ENCODE measurements at regions not wholly inside any gene's neighbourhood (a gene's known extent, or its start where the extent isn't known, plus 50 kb on each side); places are given as distances from the start of the nearest gene placed in this dataset.
"Not testable (repeated sequence)": the region's sequence is repeated elsewhere in the genome, so short reads cannot be mapped to it uniquely, and the experiment has no call there.

DNA sequence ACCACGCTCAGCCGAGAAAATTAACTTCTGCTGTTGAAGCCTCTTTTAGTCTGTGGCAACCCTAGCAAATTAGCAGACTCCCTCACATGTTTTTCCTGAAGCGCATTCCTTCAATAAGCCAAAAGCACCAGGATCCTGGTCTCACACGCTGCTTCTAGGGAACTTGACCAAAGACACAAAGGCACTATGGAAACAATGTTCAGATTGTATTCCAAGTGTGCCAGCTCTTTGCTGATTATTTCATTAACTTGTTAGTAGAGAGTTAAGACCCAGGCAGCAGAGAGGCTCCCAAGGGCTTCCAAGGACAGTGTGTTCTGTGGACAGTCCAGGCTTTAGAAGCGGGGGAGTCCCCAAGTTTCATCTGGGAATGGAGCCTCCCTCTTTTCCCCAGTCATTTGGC, 94.4 kb upstream of the BASP1 start:
- DNase-seq (ENCODE audit: low read depth in 1 of 2, low spot score in 1 of 2): no peak

DNA sequence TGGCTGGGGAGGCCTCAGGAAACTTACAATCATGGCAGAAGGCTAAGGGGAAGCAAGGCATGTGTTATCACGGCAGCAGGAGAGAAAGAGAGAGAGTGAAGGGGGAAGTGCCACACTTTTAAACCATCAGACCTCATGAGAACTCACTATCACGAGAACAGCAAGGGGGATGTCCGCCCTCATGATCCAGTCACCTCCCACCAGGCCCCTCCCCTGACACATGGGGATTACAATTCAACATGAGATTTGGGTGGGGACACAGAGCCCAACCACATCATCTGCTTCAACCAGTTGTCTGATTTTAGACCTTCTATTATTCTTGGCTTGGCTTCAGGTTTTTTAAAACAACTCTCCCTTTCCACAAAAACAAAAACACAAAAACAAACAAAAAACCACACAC, 93.7 kb upstream of the BASP1 start:
- DNase-seq (ENCODE audit: low read depth in 1 of 2, low spot score in 1 of 2): not testable (repeated sequence)

DNA sequence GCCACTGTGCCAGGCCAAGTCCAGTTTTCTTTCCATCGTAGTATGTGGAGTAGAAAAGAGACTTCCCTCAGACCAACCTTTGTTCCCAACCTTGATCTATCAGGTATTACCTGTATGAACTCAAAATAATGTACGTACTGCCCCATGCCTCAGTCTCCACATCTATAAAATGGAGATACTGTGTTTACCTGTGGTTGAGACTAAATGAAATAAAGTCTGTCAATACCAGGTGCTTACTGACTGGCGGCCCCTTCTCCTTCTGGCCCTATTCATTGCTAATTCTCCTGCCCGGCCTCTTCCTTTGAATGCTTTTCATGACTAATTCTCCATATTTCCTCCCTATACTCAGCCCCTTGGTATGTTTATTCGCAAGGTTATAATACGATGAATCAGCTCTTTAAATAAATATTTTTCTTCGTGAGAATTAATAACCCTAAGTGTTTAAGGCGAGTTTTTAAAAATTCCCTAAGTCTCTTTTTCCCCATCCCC, 89.6 kb upstream of the BASP1 start:
- no peak for DNase-seq (ENCODE audit: low read depth in 1 of 2, low spot score in 1 of 2)

DNA sequence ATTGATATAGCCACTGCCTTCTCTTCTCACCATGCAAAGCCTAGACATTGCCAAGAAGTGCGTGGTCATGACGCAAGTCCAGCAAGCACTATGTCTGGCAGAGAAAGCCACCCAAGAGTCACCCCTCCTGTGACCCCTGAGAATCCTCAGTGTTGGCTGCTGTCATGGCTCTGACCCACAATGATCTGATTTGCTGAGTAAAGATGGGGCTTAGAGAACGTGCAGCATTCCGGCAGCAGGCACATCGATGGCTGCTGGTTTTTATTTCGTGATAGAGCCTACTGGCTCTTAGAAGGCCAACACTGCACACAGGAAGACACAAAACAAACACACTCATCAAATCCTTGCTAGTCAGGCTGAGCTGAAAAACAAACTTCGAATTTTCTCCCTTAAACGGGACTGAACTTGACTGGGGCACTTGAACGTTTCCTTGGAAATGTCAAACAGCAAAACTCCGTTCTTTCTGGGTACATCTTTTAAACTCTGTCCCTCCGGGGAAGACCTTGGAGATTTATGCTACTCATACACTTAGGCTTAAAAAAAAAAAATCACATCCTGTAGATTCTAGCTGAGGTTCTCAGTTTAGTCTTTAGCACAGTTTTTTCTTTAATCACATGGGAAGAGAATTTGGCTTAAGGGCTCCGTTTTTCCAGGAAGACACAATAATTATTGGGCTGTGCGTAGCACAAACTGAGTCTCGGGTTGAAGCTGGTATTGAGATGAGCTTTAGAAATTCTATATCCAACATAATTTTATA, 88.2 kb upstream of the BASP1 start:
- no peak for DNase-seq (ENCODE audit: low read depth in 1 of 2, low spot score in 1 of 2)

DNA sequence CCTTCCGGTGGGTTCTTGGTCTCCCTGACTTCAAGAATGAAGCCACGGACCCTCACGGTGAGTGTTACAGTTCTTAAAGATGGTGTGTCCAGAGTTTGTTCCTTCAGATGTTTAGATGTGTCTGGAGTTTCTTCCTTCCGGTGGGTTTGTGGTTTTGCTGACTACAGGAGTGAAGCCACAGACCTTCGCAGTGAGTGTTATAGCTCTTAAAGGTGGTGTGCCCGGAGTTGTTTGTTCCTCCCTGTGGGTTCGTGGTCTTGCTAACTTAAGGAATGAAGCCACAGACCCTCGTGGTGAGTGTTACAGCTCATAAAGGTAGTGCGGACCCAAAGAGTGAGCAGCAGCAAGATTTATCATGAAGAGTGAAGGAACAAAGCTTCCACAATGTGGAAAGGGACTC, 87.1 kb upstream of the BASP1 start:
- not testable (repeated sequence) for DNase-seq (ENCODE audit: low read depth in 1 of 2, low spot score in 1 of 2)

DNA sequence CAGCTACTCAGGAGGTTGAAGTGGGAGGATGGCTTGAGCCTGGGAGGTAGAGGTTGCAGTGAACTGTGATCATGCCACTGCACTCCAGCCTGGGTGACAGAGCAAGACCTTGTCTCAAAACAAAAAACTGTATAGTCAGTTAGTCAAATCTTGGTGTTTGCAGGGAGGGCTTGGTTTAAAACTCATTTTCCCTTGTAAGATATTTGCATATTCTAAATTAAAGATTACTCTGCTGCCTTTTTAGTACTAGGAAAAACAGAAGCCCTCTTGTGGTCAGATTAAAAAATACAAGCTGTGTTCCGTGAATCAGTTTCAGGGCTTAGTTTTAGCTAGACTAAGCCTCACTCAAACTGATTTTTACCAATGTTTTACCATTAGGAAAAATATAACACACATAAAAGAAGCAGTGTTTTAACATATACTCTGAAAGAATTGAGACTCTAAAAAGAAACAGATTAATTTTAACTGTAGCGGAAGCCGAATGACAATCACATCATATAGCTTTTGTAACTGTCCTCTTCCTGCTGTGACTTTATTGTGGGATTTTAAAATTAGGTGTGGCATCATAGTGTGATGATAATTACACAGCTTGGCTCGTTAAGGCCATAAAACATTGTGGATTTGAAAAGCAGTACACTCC, 84.9 kb upstream of the BASP1 start:
- peak in 1 of 2 donors; percentile 2 for DNase-seq (ENCODE audit: low read depth in 1 of 2, low spot score in 1 of 2)

DNA sequence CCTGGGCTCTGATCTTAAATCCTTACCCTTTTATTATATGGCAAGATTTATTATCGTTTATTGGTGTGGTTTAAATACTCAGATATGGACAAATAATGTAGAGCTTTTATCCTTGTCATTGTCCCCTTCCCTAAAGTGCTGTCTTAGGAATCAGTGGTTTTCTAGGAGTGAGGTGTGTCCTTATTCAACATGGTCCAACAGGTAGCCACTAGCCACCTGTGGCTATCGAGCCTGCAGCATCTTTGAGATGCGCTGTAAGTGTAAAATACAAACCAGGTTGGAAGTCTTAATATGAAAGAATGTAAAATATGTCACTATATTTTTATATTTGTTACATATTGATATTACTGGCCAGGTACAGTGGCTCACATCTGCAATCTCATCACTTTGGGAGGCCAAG, 82.4 kb upstream of the BASP1 start:
- no peak for DNase-seq (ENCODE audit: low read depth in 1 of 2, low spot score in 1 of 2)

DNA sequence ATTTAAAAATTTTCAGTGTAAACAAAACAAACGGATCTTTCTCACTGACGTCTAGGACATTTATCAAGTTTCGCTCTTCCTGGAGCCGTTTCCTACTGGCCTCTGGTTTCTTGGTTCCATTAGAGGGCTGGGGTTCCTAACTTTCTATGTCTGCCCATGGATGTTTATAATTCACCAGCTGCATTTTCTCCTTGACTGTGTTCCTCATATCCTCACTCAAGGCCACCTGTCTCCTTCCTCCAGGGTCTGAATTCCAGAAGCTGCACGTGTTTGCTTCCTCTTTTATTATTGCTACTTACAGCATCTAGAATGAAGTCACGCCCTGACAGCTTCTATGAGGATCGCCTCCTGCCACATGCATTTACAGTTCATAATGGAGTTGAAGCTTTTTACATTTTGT, 74.1 kb upstream of the BASP1 start:
- no peak for DNase-seq (ENCODE audit: low read depth in 1 of 2, low spot score in 1 of 2)

DNA sequence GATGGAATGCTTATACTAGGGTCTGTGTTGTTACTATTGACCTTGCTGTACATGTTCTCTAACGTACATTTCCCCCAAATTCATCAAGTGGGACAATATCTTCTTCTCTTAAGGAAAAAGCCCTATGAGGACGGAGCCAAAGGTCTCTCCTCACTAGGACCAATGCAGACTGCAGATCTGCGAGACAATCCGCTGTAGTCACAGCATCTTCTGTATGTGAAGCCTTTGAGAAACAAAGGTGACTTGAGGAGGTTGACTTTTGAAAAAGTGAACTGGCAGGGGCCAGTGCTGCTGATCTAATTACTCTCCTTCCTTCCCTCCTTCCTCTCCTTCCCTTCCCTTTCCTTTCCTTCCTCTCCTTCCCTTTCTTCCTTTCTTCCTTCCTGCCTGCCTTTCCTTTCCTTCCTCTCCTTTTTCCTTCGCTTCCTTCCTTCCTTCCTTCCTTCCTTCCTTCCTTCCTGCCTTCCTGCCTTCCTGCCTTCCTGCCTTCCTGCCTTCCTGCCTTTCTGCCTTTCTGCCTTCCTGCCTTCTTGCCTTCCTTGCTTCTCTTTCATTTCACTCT, 71.1 kb upstream of the BASP1 start:
- DNase-seq (ENCODE audit: low read depth in 1 of 2, low spot score in 1 of 2): no peak

DNA sequence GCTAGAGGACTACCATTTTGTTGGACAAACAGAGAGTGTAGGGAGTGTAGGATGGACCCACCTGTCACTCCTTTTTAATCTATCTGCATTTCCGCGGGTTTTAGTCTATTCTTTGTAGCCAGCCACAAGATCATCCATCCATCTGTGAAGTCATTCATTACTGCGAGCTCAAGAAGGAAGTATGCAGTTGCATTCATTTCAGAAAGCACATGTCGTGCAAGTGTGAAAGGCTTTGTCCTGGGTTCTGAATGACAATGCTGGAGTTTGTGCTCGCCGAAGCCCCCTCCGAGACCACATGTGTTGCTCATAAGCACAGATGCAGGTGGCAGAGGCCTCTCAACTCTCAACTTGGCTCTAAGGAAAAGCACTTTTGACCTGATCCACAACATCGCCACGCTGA, 70.3 kb upstream of the BASP1 start:
- no peak for DNase-seq (ENCODE audit: low read depth in 1 of 2, low spot score in 1 of 2)

DNA sequence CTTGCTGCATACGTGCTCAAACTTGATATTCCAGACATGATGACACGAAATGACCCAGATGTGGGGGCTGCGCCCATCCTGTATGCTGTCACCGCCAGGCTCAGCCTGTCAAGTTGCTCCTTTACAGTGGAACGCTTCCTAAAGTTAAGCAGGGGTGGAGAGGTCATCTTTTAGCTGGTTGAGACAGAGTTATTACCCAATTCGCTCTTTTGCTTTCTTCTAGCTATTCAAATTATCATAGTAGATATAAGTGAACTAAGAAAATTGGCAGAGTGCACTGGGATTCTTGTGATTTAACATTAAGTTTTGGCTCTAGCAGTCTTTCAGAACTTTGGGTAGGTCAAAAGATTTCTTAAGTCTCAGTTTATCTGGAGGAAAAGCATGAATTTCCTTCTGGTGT, 69.8 kb upstream of the BASP1 start:
- DNase-seq (ENCODE audit: low read depth in 1 of 2, low spot score in 1 of 2): no peak

DNA sequence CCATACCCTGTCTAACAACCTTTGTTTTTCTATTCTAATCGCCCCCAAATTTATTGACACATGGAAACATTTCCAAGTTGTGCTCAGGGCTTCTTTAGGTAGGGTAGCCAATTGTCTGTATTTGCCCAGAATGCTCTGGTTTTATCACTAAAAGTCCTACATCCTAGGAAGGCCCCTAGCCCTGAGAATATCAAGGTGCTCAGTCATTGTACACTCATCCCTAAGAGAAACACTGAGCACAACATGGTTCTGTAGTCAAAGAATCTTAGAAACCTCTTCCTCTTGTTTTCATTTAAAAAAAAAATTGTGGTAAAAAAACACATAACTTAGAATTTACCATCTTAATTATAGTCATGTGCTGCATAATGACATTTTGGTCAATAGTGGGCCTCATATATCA, 69.0 kb upstream of the BASP1 start:
- no peak for DNase-seq (ENCODE audit: low read depth in 1 of 2, low spot score in 1 of 2)

DNA sequence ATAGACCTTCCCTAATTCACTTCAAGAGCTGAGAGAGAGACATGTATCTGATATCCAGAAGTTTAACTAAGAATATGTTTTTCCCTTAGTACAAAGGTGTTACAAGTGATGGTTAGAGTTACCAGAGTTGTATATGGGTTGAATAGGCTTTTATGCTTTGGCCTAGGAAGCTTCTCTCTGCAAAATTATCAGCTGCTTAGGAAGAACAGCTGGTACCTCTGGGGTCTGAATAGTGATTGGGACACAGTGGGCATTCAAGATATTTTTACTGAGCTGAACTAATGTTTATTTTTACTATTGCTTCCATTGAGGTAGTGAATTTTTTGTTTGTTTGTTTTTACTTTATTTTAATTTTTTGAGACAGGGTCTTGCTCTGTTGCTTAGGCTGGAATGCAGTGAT, 67.6 kb upstream of the BASP1 start:
- DNase-seq (ENCODE audit: low read depth in 1 of 2, low spot score in 1 of 2): no peak

DNA sequence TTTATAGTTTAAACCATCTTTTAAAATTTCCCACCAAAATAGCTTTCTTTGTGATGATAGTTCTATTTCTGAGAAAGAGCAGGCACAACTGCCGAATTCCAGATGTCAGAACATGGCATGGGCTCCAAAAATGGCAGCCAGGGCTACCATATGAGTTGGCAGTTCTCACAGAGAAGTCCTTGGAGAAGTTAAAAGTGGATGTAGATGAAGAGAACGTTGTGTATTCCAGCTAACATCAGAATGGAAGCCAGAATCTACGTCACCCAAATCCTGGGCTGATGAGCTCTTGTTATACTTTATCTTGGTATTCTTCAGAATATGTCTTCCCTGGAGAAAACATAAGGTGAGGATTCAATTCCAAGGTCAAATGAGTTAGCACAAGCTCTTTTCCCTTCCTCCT, 66.9 kb upstream of the BASP1 start:
- no peak for DNase-seq (ENCODE audit: low read depth in 1 of 2, low spot score in 1 of 2)

DNA sequence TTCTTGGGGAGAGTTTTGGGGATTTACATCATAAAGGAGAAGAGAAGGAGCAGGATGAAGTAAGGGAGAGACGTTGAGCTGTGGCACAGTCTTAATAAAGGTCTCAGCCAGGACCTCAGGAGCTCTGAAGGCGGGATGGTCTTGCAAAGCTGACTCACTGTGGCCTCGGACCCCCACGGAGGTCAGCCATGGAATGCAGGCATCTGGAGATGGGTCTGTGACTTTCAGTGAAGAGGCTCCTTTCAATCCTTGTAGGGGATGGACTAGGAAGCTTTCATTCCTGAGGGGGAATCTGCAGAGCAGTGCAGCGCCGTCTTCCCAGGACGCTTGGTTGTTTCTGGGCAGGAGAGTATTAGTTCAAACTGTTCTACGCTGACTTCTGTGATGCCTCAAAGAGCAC, 65.7 kb upstream of the BASP1 start:
- DNase-seq (ENCODE audit: low read depth in 1 of 2, low spot score in 1 of 2): no peak

DNA sequence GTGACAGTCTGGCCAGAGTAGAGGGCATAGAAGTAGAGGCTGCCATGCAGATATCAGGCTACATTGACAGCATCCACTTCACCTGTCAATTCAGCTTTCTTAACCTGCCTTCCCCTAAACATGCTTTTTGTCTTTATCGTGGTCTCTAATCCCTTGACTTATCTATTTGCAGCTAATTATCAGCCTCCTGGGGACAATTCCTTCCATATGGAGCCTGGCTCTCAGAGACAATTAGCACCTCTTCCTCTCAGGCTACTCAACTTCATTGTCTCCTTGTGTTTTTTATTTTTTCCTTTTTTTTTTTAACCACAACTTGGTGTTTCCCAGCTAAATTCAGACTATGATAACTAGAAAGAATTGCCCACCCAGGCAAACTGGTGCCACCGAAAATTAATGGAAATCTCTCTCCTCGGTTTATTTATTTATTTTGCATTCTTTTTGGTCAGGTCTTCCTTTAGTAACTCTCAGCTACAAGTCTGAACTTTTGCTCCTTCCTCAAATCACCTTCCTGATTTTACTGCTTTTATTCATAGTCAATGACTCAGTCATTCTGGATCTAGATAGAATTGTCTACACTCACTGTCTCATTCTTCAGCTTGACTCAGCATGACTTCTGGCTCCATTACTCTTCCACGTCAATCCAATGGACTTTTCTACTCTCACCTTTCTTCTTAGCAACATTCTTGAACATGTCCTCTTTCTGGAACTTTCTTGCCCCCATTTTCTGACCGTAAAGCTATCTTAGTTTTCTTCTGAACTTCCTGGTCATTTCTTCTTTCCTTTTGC, 63.0 kb upstream of the BASP1 start:
- DNase-seq (ENCODE audit: low read depth in 1 of 2, low spot score in 1 of 2): no peak

DNA sequence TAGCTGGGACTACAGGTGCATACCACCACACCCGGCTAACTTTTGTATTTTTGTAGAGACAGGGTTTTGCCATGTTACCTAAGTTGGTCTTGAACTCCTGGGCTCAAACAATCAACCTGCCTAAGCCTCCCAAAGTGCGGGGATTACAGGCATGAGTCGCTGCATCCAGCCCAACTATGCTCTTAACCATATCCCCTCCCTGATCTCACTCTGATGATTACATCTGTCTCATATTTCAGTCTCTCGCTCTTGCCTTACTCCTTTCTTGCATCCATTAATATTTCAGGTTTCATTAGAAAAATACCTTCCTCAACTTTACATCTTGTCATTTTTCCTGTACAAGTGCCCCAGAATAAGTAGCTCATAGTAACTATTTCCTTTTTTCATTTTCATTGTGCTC, 61.0 kb upstream of the BASP1 start:
- DNase-seq (ENCODE audit: low read depth in 1 of 2, low spot score in 1 of 2): no peak

DNA sequence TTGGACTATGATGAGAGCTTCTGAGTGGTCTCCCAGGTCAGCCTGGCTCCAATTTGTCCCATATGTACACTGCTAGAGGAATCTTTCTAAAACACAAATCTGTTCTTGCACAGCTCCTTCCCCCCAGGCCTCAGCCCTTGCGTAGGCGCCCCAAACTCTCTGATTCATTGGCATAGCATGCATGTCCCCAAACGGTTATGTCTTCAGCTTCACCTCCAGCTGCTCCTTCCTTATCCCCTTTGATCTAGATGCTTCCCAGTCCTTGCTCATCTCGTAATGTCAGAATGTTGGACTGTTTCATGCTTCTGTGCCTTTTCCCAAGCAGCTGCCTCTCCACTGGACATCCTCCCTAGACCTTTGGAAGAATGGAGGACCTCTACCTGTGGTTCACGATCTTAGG, 60.1 kb upstream of the BASP1 start:
- no peak for DNase-seq (ENCODE audit: low read depth in 1 of 2, low spot score in 1 of 2)

DNA sequence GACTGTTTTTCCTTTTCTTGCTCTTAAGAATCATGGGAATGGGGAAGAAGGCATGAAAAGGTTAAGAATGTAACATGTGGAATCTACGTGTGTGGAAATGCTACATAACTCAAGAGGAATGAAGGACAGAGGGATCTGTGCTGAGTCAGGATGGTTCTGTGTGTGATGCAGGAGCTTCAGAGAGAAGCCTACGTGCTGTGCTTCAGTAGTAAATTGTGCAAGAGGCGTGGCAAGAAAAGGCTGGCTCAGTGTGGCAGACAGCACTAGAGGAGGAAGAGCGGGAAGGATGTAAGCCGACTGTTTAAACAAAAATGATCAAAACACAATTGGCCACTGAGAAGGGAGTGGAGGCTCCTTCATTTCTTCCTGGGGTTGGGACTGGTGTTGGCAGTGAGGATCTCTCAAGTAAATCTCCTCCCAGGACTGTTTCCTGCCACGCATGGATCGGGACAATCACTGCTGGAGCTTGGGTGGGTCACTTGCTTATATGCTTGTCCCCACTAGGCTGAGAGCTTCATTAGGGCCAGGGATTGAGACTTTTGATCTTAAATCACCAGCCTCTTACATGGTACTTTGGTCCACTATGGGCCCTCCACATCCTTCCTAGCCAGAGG, 59.4 kb upstream of the BASP1 start:
- DNase-seq (ENCODE audit: low read depth in 1 of 2, low spot score in 1 of 2): no peak

DNA sequence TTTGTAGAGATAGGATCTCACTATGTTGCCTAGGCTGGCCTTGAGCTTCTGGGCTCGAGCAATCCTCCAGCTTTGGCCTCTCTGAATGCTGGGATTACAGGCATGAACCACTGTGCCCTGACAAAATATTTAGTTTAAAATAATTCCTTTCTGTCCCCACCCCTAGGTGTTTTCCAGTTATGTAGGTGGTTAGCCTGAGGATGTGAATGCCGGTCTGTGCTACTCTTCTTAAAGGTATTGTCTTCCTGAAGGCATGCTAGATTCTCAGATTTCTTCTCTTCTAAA, 56.7 kb upstream of the BASP1 start:
- DNase-seq (ENCODE audit: low read depth in 1 of 2, low spot score in 1 of 2): no peak

DNA sequence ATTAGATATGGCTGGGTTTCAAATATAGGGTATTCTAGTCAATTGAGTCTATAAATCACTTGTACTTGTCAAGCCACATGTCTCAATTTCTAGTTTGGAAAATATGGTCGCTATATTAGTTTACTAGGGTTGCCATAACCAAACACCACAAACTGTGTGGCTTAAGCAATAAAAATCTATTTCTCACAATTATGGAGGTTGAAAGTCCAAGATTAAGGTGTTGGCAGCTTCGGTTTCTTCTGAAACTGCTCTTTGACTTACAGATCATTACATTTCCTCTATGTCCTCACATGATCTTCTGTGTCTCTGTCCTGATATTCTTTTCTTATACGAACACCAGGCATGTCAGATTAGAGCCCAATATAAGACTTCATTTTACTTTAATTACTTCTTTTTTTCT, 55.8 kb upstream of the BASP1 start:
- DNase-seq (ENCODE audit: low read depth in 1 of 2, low spot score in 1 of 2): no peak

DNA sequence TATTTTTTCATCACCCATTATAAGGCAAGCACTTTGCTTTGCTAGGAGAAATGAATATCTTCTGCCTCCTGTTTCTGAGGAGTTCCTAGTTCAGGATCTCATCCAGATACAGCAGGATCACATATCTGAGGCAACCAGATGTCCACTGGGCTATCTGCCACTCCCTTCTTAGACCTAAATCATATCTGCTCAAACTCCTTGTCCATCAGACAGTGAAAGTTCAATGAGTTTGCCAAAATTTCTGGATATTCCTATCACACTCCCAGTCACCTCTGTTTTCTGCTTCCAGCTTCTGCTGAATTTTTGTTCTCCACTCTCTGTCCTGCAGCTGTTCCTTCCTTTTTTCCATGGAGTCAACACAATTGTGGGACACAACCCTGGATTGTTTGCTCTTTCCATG, 54.2 kb upstream of the BASP1 start:
- DNase-seq (ENCODE audit: low read depth in 1 of 2, low spot score in 1 of 2): no peak

Data from activated CD4-positive, alpha-beta T cell treated with anti-CD3 and anti-CD28 coated beads, Interleukin-2, amount 50 U/mL, for 24 hours (primary cell).